ENCODE measurements at regions not wholly inside any gene's neighbourhood (a gene's known extent, or its start where the extent isn't known, plus 50 kb on each side); places are given as distances from the start of the nearest gene placed in this dataset.

DNA sequence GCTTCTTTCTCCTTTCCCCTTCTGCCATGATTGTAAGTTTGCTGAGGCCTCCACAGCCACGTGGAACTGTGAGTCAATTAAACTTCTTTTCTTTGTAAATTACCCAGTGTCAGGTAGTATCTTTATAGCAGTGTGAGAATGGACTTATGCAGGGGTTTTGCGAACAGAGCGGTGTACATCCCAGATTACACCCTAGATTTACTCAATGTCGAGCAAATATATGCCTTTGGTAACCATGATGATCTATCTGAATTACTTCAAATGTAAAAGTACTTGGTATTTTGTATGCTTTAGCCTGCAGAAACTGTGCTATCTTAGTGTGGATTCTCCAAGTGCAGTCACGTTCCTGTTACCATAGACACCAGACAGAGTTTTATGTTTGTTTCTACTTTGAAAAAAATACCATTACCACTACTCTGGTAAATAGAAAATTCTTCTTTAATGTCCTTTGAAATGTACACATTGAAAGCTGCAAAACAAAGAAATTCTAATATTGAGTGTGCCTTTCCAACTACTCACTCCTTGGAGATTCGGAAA lies 510.4 kb upstream of the ARGLU1 start:
- no peak for FAIRE-seq
- TF ChIP-seq POLR2AphosphoS5 (IDR thresholded peaks at IDR 0.05; ENCODE audit: insufficient read depth, low read depth, low read length) (no peak), MAX (IDR thresholded peaks at IDR 0.05; ENCODE audit: insufficient read depth, insufficient read length) (no peak), FOS (IDR thresholded peaks at IDR 0.05; ENCODE audit: borderline replicate concordance, insufficient read depth, low read length) (no peak), POLR2A (IDR thresholded peaks at IDR 0.05; ENCODE audit: low read depth, low read length) (no peak), GATA2 (IDR thresholded peaks at IDR 0.05; ENCODE audit: insufficient read depth, insufficient read length, low read depth, low read length) (no peak), MYC (IDR thresholded peaks at IDR 0.05; ENCODE audit: low read depth, low read length) (no peak), JUN (IDR thresholded peaks at IDR 0.05; ENCODE audit: borderline replicate concordance, insufficient read depth, insufficient read length, low read depth) (no peak), EZH2 (IDR thresholded peaks at IDR 0.05; ENCODE audit: borderline replicate concordance, low read depth, low read length, severe bottlenecking) (no peak)
- TF ChIP-seq, protein P1, sequence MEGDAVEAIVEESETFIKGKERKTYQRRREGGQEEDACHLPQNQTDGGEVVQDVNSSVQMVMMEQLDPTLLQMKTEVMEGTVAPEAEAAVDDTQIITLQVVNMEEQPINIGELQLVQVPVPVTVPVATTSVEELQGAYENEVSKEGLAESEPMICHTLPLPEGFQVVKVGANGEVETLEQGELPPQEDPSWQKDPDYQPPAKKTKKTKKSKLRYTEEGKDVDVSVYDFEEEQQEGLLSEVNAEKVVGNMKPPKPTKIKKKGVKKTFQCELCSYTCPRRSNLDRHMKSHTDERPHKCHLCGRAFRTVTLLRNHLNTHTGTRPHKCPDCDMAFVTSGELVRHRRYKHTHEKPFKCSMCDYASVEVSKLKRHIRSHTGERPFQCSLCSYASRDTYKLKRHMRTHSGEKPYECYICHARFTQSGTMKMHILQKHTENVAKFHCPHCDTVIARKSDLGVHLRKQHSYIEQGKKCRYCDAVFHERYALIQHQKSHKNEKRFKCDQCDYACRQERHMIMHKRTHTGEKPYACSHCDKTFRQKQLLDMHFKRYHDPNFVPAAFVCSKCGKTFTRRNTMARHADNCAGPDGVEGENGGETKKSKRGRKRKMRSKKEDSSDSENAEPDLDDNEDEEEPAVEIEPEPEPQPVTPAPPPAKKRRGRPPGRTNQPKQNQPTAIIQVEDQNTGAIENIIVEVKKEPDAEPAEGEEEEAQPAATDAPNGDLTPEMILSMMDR (IDR thresholded peaks at IDR 0.05; ENCODE audit: extremely low read depth in 1 of 2, insufficient read depth in 1 of 2, low read depth in 1 of 2, low read length in 2 of 2), result no peak
- Histone ChIP-seq H3K27ac (ENCODE audit: insufficient read depth, low read depth, low read length) (no peak overlapping the region), H3K36me3 (ENCODE audit: control insufficient read depth in 2 of 2, extremely low read depth in 1 of 2, insufficient read depth in 2 of 2, low read length in 2 of 2) (no peaks in the 10 kb centered on the region), H3K79me2 (ENCODE audit: control insufficient read depth, insufficient read depth, low read length) (no peaks in the 10 kb centered on the region), H2AFZ (ENCODE audit: low read depth, low read length) (no peak overlapping the region), H3K9me1 (replicated peaks; ENCODE audit: control insufficient read depth, extremely low read depth, insufficient read depth, low read length) (no peaks in the 10 kb centered on the region), H3K4me1 (ENCODE audit: control insufficient read depth, extremely low read depth, insufficient read depth, low read length) (no peaks in the 10 kb centered on the region), H3K4me2 (ENCODE audit: insufficient read depth, low read length) (no peak overlapping the region), H3K9me3 (replicated peaks; ENCODE audit: control insufficient read depth, insufficient read depth, low read length) (no peaks in the 10 kb centered on the region), H4K20me1 (replicated peaks; ENCODE audit: control insufficient read depth, extremely low read depth, insufficient read depth, low read length) (no peaks in the 10 kb centered on the region), H3K9ac (replicated peaks; ENCODE audit: extremely low read depth, insufficient read depth, low read length) (no peak overlapping the region), H3K27me3 (ENCODE audit: control insufficient read depth in 2 of 2, insufficient read depth in 2 of 2, low read length in 2 of 2) (no peaks in the 10 kb centered on the region), H3K4me3 (replicated peaks in 1 of 3; ENCODE audit: insufficient read depth in 1 of 3, low read depth in 1 of 3, low read length in 3 of 3) (no peak overlapping the region)
- CTCF ChIA-PET, result no interaction called here
- dilution Hi-C loops (cut with MboI; ENCODE audit: extremely low pct_ligation_motif_present, low sequenced_read_pairs) (no loop called here), intact Hi-C loops (cut with micrococcal nuclease) (no loop called here)
- no peak for DNase-seq (ENCODE audit: low read depth, low spot score)
- POLR2A ChIA-PET, result no interaction called here
- no TSS peak for BruUV-seq (replicated peaks)
